KOPT-K1 (cell line): ENCODE measurements at regions not wholly inside any gene's neighbourhood (a gene's known extent, or its start where the extent isn't known, plus 50 kb on each side); places are given as distances from the start of the nearest gene placed in this dataset.

Experiments
- H3K27ac ChIP-seq: fragments of 200-600 bp; sonication (generic); 2 replicates; pipeline ENCODE4 v1.5.1; 2016; ENCODE audit warnings: antibody characterized with exemption, mild to moderate bottlenecking, low read depth, low read length; ENCODE audit not compliant: poor library complexity, severe bottlenecking
- H3K36me3 ChIP-seq: fragments of 200-600 bp; sonication (generic); 2 replicates; pipeline ENCODE4 v1.5.1; 2017; ENCODE audit warnings: antibody characterized with exemption, mild to moderate bottlenecking, low read length, moderate library complexity; ENCODE audit not compliant: insufficient read depth
- H3K9me3 ChIP-seq: fragments of 200-600 bp; sonication (generic); 2 replicates; pipeline ENCODE4 v1.5.1; 2017; ENCODE audit warnings: antibody characterized with exemption, low read length, mild to moderate bottlenecking; ENCODE audit not compliant: insufficient read depth, poor library complexity, severe bottlenecking

- Histone ChIP-seq H3K36me3 (no peaks in the 10 kb centered on the region), H3K9me3 (no peaks in the 10 kb centered on the region), H3K27ac (no peak overlapping the region)
Observed at GRCh38 chr12:126064028-126064427, 998.8 kb downstream of the AACS start.

GRCh38 chr12:126067626-126068329 lies 1002.5 kb downstream of the AACS start:
- Histone ChIP-seq H3K36me3 (no peaks in the 10 kb centered on the region), H3K27ac (no peak overlapping the region), H3K9me3 (peaks cover 12% of the 10 kb centered on the region)

- H3K27ac ChIP-seq: no peak overlapping the region
- peaks cover 12% of the 10 kb centered on the region for H3K9me3 ChIP-seq
- H3K36me3 ChIP-seq: no peaks in the 10 kb centered on the region
Observed at GRCh38 chr12:126069549-126070165, 1004.4 kb downstream of the AACS start.

GRCh38 chr12:126076515-126076914 lies 1011.3 kb downstream of the AACS start:
- no peak overlapping the region for H3K27ac ChIP-seq
- H3K9me3 ChIP-seq: no peaks in the 10 kb centered on the region
- no peaks in the 10 kb centered on the region for H3K36me3 ChIP-seq

- H3K36me3 ChIP-seq: no peaks in the 10 kb centered on the region
- H3K9me3 ChIP-seq: peaks cover 11% of the 10 kb centered on the region
- H3K27ac ChIP-seq: no peak overlapping the region
Observed at GRCh38 chr12:126083926-126084325, 1018.7 kb downstream of the AACS start.

GRCh38 chr12:126084480-126084879 lies 1019.2 kb downstream of the AACS start:
- peaks cover 11% of the 10 kb centered on the region for H3K9me3 ChIP-seq
- no peaks in the 10 kb centered on the region for H3K36me3 ChIP-seq
- H3K27ac ChIP-seq: no peak overlapping the region

GRCh38 chr12:126086242-126086641 lies 1021.0 kb downstream of the AACS start:
- H3K36me3 ChIP-seq: no peaks in the 10 kb centered on the region
- H3K27ac ChIP-seq: no peak overlapping the region
- H3K9me3 ChIP-seq: peaks cover 11% of the 10 kb centered on the region

GRCh38 chr12:126087692-126088091 lies 1022.5 kb downstream of the AACS start:
- Histone ChIP-seq H3K36me3 (no peaks in the 10 kb centered on the region), H3K27ac (no peak overlapping the region), H3K9me3 (peaks cover 11% of the 10 kb centered on the region)

GRCh38 chr12:126093908-126094307 lies 1028.7 kb downstream of the AACS start:
- Histone ChIP-seq H3K9me3 (no peaks in the 10 kb centered on the region), H3K36me3 (no peaks in the 10 kb centered on the region), H3K27ac (no peak overlapping the region)

- Histone ChIP-seq H3K36me3 (no peaks in the 10 kb centered on the region), H3K27ac (no peak overlapping the region)
Observed at GRCh38 chr12:126095748-126096510, 1030.7 kb downstream of the AACS start.

GRCh38 chr12:126106706-126107105 lies 1041.5 kb downstream of the AACS start:
- Histone ChIP-seq H3K36me3 (no peaks in the 10 kb centered on the region), H3K27ac (no peak overlapping the region), H3K9me3 (no peaks in the 10 kb centered on the region)

More at GRCh38 chr12:126095748-126096510, 1030.7 kb downstream of the AACS start:
- no peaks in the 10 kb centered on the region for H3K9me3 ChIP-seq

GRCh38 chr12:126107659-126108058 lies 1042.4 kb downstream of the AACS start:
- no peak overlapping the region for H3K27ac ChIP-seq
- H3K9me3 ChIP-seq: no peaks in the 10 kb centered on the region
- no peaks in the 10 kb centered on the region for H3K36me3 ChIP-seq

- H3K36me3 ChIP-seq: no peaks in the 10 kb centered on the region
- no peaks in the 10 kb centered on the region for H3K9me3 ChIP-seq
- no peak overlapping the region for H3K27ac ChIP-seq
Observed at GRCh38 chr12:126108247-126108646, 1043.0 kb downstream of the AACS start.

- H3K27ac ChIP-seq: no peak overlapping the region
- no peaks in the 10 kb centered on the region for H3K36me3 ChIP-seq
- H3K9me3 ChIP-seq: no peaks in the 10 kb centered on the region
Observed at GRCh38 chr12:126112141-126112540, 1046.9 kb downstream of the AACS start.

GRCh38 chr12:126112849-126113248 lies 1047.6 kb downstream of the AACS start:
- Histone ChIP-seq H3K9me3 (no peaks in the 10 kb centered on the region), H3K36me3 (no peaks in the 10 kb centered on the region), H3K27ac (no peak overlapping the region)
